HCT116 (cell line): ENCODE measurements at regions not wholly inside any gene's neighbourhood (a gene's known extent, or its start where the extent isn't known, plus 50 kb on each side); places are given as distances from the start of the nearest gene placed in this dataset.

Experiments used
- CBX3 ChIP-seq: IDR thresholded peaks from 2 replicates; pipeline ENCODE4 v1.6.1; 2012; ENCODE audit warnings: low read depth
- CTCF ChIP-seq, 3 experiments: fragments of 200-600 bp in 1 of 3; sonication (generic) in 1 of 3; IDR thresholded peaks in 2 of 3; conservative IDR thresholded peaks in 1 of 3; 2 replicates each; pipeline ENCODE4 v1.5.1; 2012 to 2017; ENCODE audit warnings: low read depth in 2 of 3, low read length in 2 of 3, antibody characterized with exemption in 1 of 3, borderline replicate concordance in 1 of 3, control low read depth in 1 of 3, mild to moderate bottlenecking in 1 of 3, mixed read lengths in 1 of 3, mixed run types in 1 of 3, moderate library complexity in 1 of 3; ENCODE audit not compliant: insufficient read depth in 1 of 3
- EZH2 ChIP-seq: fragments of 200-600 bp; sonication (generic); IDR thresholded peaks from 2 replicates; pipeline ENCODE4 v1.6.1; 2017; ENCODE audit warnings: antibody characterized with exemption, mixed run types
- JUND ChIP-seq: IDR thresholded peaks from 2 replicates; pipeline ENCODE4 v1.6.1; 2012
- POLR2A ChIP-seq: IDR thresholded peaks from 2 replicates; pipeline ENCODE4 v1.7.0; 2011; ENCODE audit warnings: borderline replicate concordance; ENCODE audit not compliant: insufficient read depth, insufficient read length; ENCODE audit errors: extremely low read depth
- POLR2AphosphoS5 ChIP-seq: IDR thresholded peaks from 2 replicates; pipeline ENCODE4 v1.6.1; 2011; ENCODE audit warnings: mild to moderate bottlenecking, low read depth, low read length, moderate library complexity
- SRF ChIP-seq: IDR thresholded peaks from 2 replicates; pipeline ENCODE4 v1.6.1; 2012; ENCODE audit warnings: low read depth
- YY1 ChIP-seq: IDR thresholded peaks from 2 replicates; pipeline ENCODE4 v1.6.1; 2011; ENCODE audit warnings: low read length, low read depth, moderate library complexity, mild to moderate bottlenecking; ENCODE audit not compliant: insufficient replicate concordance; ENCODE audit errors: extremely low read depth
- ZNF274 ChIP-seq: fragments of 200-500 bp; sonication (Bioruptor generic); IDR thresholded peaks from 2 replicates; pipeline ENCODE4 v1.6.1; 2014; ENCODE audit warnings: mild to moderate bottlenecking, low read depth, low read length, inconsistent platforms

GRCh38 chr10:64699244-64699643, 1178.0 kb downstream of the REEP3 start:
- no peak for TF ChIP-seq POLR2AphosphoS5
- no peak for TF ChIP-seq ZNF274
- TF ChIP-seq JUND, result no peak
- no peak for TF ChIP-seq CTCF (IDR thresholded peaks at IDR 0.05 in 2 of 3, conservative IDR thresholded peaks at IDR 0.05 in 1 of 3; ENCODE audit: borderline replicate concordance in 1 of 3, insufficient read depth in 1 of 3, low read depth in 2 of 3, low read length in 2 of 3)
- TF ChIP-seq POLR2A, result no peak
- no peak for TF ChIP-seq EZH2
- no peak for TF ChIP-seq SRF
- no peak for TF ChIP-seq CBX3
- no peak for TF ChIP-seq YY1
